ACC112 (cell line): ENCODE measurements at regions not wholly inside any gene's neighbourhood (a gene's known extent, or its start where the extent isn't known, plus 50 kb on each side); places are given as distances from the start of the nearest gene placed in this dataset.

Source experiments
- H2AFZ ChIP-seq: fragments of 200-600 bp; sonication (generic); one replicate; pipeline ENCODE4 v1.6.0; 2017; ENCODE audit warnings: antibody characterized with exemption, low read length; ENCODE audit not compliant: unreplicated experiment
- H3K27ac ChIP-seq: fragments of 200-600 bp; sonication (generic); 2 replicates; pipeline ENCODE4 v1.5.1; 2014; ENCODE audit warnings: low read depth, mild to moderate bottlenecking, antibody characterized with exemption, low read length, moderate library complexity
- H3K27me3 ChIP-seq: fragments of 200-600 bp; sonication (generic); 2 replicates; pipeline ENCODE4 v1.6.1; 2014; ENCODE audit warnings: mild to moderate bottlenecking, antibody characterized with exemption, low read length, moderate library complexity, mixed read lengths; ENCODE audit not compliant: insufficient read depth
- H3K36me3 ChIP-seq: fragments of 200-600 bp; sonication (generic); 2 replicates; pipeline ENCODE4 v1.6.1; 2016; ENCODE audit warnings: mild to moderate bottlenecking, antibody characterized with exemption, low read length, moderate library complexity, mixed read lengths; ENCODE audit not compliant: insufficient read depth
- H3K4me1 ChIP-seq: fragments of 200-600 bp; sonication (generic); one replicate; pipeline ENCODE4 v1.6.1; 2016; ENCODE audit warnings: low read length, mixed read lengths; ENCODE audit not compliant: insufficient read depth, unreplicated experiment, control insufficient read depth
- H3K4me3 ChIP-seq: fragments of 200-600 bp; sonication (generic); 2 replicates; pipeline ENCODE4 v1.5.1; 2014; ENCODE audit warnings: mild to moderate bottlenecking, low read depth, low read length
- H3K79me2 ChIP-seq: fragments of 200-600 bp; sonication (generic); one replicate; pipeline ENCODE4 v1.6.0; 2016; ENCODE audit warnings: low read length; ENCODE audit not compliant: control insufficient read depth, unreplicated experiment, insufficient read depth

DNA sequence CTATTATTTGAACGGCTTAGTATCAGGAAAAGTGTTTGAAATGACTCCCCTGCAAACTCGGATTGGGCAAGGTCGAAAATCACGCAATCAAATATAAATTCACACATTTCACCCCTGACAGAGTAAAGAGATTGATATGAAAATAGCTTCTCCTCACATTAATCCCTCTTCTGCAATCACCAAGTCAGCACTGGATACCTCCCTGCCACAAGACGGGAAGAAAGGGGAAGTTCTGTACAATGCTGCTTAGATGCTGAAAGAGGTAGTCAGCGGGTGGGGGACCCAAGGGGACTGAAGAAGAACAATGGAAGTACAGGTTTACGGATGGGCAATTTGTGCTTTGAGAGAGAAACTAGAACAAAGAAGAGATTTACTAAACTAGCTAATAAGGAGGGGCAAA lies 72.0 kb upstream of the ANK3 start:
- no peaks in the 10 kb centered on the region for H3K36me3 ChIP-seq
- no peak overlapping the region for H2AFZ ChIP-seq
- no peak overlapping the region for H3K27ac ChIP-seq
- no peaks in the 10 kb centered on the region for H3K79me2 ChIP-seq
- peaks cover 14% of the 10 kb centered on the region for H3K4me1 ChIP-seq
- no peak overlapping the region for H3K4me3 ChIP-seq
- no peaks in the 10 kb centered on the region for H3K27me3 ChIP-seq

DNA sequence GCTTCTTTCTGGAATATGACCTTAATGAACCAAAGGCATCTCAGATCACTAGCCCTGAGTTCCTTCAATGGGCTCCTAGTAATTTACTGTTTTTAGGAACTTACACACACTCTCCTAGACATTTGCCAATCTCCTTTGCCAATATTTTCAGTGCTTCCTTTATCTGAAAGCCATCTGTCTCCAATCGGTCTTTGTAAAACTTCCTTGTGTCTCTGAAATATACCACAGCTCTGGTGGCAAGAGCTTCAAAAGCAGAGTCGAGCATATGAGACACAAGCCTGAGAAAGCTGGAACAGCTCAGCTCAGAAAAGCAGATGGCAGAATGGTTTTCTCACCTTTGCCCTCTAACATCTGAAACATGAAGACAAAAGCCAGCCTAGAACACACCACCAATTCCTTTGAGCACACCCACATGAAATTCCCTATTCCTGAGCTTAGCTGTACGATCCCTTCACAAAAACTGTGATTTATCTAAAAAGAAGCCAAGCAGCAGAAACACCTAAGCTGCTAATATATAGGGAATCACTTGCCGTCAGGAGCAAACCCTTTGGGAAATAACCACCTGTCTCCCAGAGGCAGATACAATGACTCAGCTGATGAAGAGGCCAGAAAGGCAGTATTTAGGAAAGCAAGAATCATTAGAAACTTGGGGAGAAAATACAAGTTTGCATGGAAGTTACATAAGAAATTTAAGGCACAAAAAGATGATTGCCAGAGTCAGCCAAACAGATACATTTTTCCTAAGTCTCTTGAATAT lies 70.2 kb upstream of the ANK3 start:
- Histone ChIP-seq H3K27me3 (no peaks in the 10 kb centered on the region), H3K4me1 (no peaks in the 10 kb centered on the region), H3K4me3 (no peak overlapping the region), H2AFZ (no peak overlapping the region), H3K27ac (no peak overlapping the region), H3K79me2 (no peaks in the 10 kb centered on the region), H3K36me3 (no peaks in the 10 kb centered on the region)

DNA sequence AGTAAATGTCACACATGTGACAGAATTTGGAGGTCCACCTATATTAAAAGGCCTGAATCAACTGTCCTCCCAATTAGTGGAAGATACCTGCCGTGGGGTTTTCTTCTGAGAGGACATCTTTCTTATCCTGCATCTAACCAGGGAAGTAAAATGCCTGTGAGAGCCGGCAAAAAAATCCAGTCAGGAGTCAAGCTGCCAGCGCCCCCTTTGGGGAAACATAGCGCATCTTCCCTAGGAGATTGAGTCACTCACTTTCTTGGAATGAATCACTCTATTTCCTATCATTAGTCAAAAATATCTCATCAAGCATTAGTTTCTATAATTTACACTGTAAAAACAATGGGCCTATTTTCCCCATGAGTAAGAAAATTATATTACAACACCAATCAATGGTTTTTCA lies 66.4 kb upstream of the ANK3 start:
- Histone ChIP-seq H2AFZ (no peak overlapping the region), H3K4me1 (no peaks in the 10 kb centered on the region), H3K36me3 (no peaks in the 10 kb centered on the region), H3K27ac (no peak overlapping the region), H3K27me3 (no peaks in the 10 kb centered on the region), H3K4me3 (no peak overlapping the region), H3K79me2 (no peaks in the 10 kb centered on the region)

DNA sequence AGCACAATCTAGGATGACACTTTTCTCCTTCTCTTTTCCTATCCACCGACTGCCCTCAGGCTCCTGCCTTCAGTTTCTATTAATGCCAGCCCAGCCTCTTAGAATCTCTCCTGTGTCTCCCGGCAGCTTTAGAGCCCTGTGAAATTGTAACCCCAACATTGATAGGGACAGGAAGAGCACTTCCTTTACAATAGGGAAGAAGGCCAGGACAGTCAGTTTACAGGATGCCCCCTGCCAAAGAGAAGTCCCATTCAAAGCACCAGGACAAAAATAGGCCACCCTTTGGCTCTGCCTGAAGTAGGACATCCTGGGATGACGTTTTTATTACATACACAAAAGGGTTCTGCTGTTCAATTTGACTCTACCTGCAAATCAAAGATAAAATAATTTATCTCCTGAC lies 64.7 kb upstream of the ANK3 start:
- Histone ChIP-seq H2AFZ (no peak overlapping the region), H3K27ac (no peak overlapping the region), H3K79me2 (no peaks in the 10 kb centered on the region), H3K36me3 (no peaks in the 10 kb centered on the region), H3K27me3 (no peaks in the 10 kb centered on the region), H3K4me1 (no peaks in the 10 kb centered on the region), H3K4me3 (no peak overlapping the region)

DNA sequence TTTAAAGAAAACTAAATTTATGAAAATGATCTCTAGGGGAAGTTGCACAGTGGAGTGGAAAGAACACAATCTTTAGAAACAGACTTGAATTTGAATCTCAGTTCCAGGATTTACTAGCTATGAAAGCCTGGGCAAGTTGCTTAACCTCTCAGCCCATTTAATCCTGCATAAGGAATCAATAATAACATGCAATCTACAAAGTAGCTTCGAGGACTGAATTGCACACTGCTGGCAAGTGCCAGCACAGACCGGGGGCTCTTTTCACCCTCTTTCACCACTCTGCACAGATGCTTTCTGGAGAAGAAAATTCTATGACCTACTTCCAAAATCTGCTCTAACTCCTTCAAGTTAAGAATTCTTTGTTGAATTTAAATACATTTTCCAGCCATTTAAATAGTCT lies 63.4 kb upstream of the ANK3 start:
- Histone ChIP-seq H3K4me1 (peaks cover 5% of the 10 kb centered on the region), H3K4me3 (no peak overlapping the region), H3K36me3 (no peaks in the 10 kb centered on the region), H3K27me3 (no peaks in the 10 kb centered on the region), H3K27ac (no peak overlapping the region), H2AFZ (no peak overlapping the region), H3K79me2 (no peaks in the 10 kb centered on the region)

- Histone ChIP-seq H3K4me1 (peaks cover 24% of the 10 kb centered on the region), H3K27me3 (no peaks in the 10 kb centered on the region), H2AFZ (no peak overlapping the region), H3K79me2 (no peaks in the 10 kb centered on the region), H3K36me3 (no peaks in the 10 kb centered on the region), H3K4me3 (no peak overlapping the region), H3K27ac (no peak overlapping the region)
These were observed 60.6 kb upstream of the ANK3 start for GRCh38 chr10:60450291-60450690.

- H3K27ac ChIP-seq = no peak overlapping the region
- no peak overlapping the region for H2AFZ ChIP-seq
- H3K4me3 ChIP-seq = no peak overlapping the region
- no peaks in the 10 kb centered on the region for H3K36me3 ChIP-seq
- H3K79me2 ChIP-seq = no peaks in the 10 kb centered on the region
- H3K4me1 ChIP-seq = peaks cover 24% of the 10 kb centered on the region
- H3K27me3 ChIP-seq = no peaks in the 10 kb centered on the region
These were observed 58.6 kb upstream of the ANK3 start for GRCh38 chr10:60448246-60448645.

DNA sequence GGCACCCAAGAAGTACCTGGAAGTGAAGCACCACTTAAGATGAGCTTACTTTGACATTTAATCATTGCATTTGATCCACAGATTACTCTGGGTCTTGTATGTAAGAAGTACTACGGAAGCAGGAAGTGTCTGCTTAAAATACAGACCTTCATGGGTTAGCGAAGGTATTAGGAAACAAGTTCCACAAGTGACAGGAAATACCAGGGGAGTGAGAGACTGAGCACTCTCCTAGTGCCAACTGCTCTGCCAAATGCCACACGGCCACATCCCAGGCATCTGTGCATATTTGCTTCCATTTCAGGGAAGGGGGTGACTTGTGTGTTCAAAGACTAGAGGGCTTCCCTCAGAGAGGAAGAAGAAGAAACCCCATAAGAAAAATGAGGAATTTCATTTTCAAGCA lies 57.2 kb upstream of the ANK3 start:
- Histone ChIP-seq H2AFZ (peak overlapping the region; percentile 36), H3K27ac (no peak overlapping the region), H3K27me3 (no peaks in the 10 kb centered on the region), H3K79me2 (no peaks in the 10 kb centered on the region), H3K4me3 (no peak overlapping the region), H3K36me3 (no peaks in the 10 kb centered on the region), H3K4me1 (peaks cover 24% of the 10 kb centered on the region)

DNA sequence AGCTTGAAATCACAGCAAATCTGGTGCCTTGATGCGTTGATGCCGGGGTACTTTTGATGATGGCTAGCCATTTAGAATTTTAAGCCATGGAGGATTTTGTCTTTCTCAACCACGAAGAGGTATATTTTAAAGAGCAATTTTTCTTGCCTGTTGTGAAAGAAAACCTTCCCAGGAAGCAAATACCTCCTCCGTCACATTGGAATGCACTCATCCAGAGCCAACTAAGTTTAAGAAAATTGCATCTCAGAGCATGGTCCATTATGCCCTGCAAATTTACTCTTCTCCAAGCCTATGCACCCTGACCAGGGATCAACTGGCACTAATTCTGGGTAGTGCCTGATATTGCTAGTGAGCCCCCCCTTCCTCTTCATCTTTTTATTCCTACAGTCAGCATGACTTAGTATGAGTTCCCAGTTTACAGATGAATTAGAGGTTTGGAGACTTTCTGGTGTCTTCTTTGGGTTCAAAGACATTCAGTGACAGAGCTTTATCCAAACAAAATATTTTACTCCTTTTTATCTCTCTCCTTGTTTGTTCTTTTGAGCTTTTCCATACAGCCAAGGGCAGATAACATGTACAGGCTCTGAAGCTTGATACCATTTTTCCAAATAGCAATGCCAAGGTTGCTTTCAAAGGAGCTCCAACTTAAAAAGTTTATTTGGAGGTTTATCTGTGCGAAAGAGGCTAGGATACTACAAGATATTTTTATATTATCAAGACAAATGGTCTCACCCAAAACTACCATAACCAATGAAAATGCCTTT lies 56.6 kb upstream of the ANK3 start:
- peaks cover 24% of the 10 kb centered on the region for H3K4me1 ChIP-seq
- no peaks in the 10 kb centered on the region for H3K36me3 ChIP-seq
- H3K27ac ChIP-seq = no peak overlapping the region
- peak overlapping the region; percentile 36 for H2AFZ ChIP-seq
- H3K79me2 ChIP-seq = no peaks in the 10 kb centered on the region
- H3K27me3 ChIP-seq = no peaks in the 10 kb centered on the region
- no peak overlapping the region for H3K4me3 ChIP-seq

- H3K27me3 ChIP-seq = no peaks in the 10 kb centered on the region
- H3K36me3 ChIP-seq = no peaks in the 10 kb centered on the region
- H2AFZ ChIP-seq = no peak overlapping the region
- H3K27ac ChIP-seq = no peak overlapping the region
- peaks cover 24% of the 10 kb centered on the region for H3K4me1 ChIP-seq
- H3K79me2 ChIP-seq = no peaks in the 10 kb centered on the region
- H3K4me3 ChIP-seq = no peak overlapping the region
These were observed 54.9 kb upstream of the ANK3 start for GRCh38 chr10:60444494-60445064.

DNA sequence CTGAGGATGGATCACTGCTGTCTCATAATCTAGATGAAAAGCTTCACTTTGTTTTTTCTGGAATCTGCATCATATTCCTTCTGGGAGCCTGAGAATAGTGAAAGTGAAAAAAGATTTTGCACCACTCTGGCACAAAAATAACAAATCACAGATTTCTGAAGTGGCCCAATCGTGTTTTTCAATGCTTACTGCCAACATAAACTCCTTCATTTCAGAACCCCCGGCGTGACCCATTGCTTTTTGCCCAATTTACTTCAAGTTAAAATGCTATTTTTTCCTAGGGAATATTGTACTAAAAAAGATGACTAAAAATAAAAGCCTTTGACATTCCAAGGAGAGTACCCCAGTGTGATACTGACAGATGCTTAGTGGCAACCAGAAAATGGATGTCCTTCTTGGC lies 53.7 kb upstream of the ANK3 start:
- Histone ChIP-seq H2AFZ (peak overlapping the region; percentile 53), H3K27ac (no peak overlapping the region), H3K27me3 (no peaks in the 10 kb centered on the region), H3K4me1 (peaks cover 22% of the 10 kb centered on the region), H3K36me3 (no peaks in the 10 kb centered on the region), H3K4me3 (no peak overlapping the region), H3K79me2 (no peaks in the 10 kb centered on the region)
